ENCODE measurements at regions not wholly inside any gene's neighbourhood (a gene's known extent, or its start where the extent isn't known, plus 50 kb on each side); places are given as distances from the start of the nearest gene placed in this dataset.

- TF ChIP-seq RBBP5 (IDR thresholded peaks at IDR 0.05; ENCODE audit: borderline replicate concordance, low read depth, low read length) (no peak), CBX5 (IDR thresholded peaks at IDR 0.05; ENCODE audit: low read depth, low read length) (no peak), GABPA (IDR thresholded peaks at IDR 0.05; ENCODE audit: borderline replicate concordance, insufficient read depth, low read length) (no peak), ATF2 (IDR thresholded peaks at IDR 0.05; ENCODE audit: low read length) (no peak), CTCF (IDR thresholded peaks at IDR 0.05; ENCODE audit: control extremely low read depth in 1 of 3, insufficient read depth in 1 of 3, low read depth in 1 of 3, low read length in 3 of 3) (no peak), YY1 (IDR thresholded peaks at IDR 0.05; ENCODE audit: low read depth, low read length) (no peak)
Observed at GRCh38 chr15:87779746-87780145, 476.8 kb downstream of the NTRK3 start (continued).
